Skin of body (tissue), 2 donors: ENCODE measurements at regions not wholly inside any gene's neighbourhood (a gene's known extent, or its start where the extent isn't known, plus 50 kb on each side); places are given as distances from the start of the nearest gene placed in this dataset. TPM values are rescaled to one million over a fixed set of nuclear protein-coding genes. Genes with fewer than 3 reads are reported as not detected.
A peak's percentile ranks its signal among the peaks of the same experiment; 100 is the strongest.
"Not testable (repeated sequence)": the region's sequence is repeated elsewhere in the genome, so short reads cannot be mapped to it uniquely, and the experiment has no call there.

ENCODE experiments used
- DNase-seq: peaks from one replicate; lab custom pipeline; 2025; lab: John Stamatoyannopoulos, UW
- small RNA-seq: library from RNA; depleted of rRNA; stranded (forward); fragments of <200 nt; gene quantifications from one replicate; pipeline ENCODE3, GENCODE V24; 2014; ENCODE audit warnings: low replicate concordance

DNA sequence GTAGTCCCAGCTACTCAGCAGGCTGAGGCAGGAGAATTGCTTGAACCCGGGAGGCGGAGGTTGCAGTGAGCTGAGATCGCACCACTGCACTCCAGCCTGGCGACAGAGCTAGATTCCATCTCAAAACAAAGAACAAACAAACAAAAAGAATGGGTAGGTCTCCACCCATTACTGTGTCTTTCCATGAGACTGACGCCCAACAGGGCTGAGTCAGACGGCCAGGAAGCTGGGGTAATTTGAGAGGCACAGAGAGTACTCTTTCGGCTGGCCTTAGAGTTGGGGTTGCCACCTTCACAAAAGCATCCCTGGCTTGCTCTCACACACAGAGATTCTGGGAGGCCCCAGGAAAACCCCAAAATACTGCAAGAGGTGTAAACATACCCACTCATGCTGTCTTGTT lies 72.0 kb upstream of the DHRSX start:
- DNase-seq = no peak

DNA sequence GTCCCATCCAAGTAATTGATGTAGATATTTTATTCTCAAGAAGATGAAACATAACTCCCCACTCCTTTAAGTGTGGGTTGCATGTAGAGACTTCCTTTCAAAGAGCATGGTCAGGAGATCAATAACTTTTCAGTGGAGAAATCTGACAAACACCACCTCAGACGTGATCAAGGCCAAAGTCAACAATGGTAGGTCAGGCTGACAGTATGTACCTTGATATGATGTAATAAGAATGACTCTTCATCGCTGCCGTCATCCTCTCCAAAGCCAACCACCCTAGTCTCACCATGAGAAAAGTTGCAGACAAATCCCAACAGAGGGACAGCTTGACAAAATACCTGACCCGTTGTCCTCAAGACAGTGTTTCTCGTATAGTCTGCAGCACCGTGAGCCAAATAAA lies 67.3 kb upstream of the DHRSX start:
- no peak for DNase-seq

DNA sequence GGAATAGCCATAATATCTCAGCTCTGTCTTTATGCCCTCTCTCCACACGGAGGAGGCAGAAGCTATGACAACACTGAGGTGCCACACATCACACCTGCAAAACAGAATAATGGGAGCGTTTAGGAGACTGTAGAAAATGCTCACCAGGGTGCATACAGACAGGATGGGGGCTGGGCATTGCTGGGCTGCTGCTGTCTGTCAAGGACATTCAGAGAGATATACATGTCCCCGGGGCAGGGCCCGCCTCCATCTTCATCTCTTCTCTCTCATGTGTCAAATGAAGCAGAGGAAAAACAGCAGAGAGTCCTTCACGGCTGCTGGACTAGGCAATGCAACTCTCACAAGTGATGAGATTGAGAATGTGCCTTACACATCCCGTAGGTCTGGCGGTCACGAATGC lies 65.3 kb upstream of the DHRSX start:
- no peak for DNase-seq

DNA sequence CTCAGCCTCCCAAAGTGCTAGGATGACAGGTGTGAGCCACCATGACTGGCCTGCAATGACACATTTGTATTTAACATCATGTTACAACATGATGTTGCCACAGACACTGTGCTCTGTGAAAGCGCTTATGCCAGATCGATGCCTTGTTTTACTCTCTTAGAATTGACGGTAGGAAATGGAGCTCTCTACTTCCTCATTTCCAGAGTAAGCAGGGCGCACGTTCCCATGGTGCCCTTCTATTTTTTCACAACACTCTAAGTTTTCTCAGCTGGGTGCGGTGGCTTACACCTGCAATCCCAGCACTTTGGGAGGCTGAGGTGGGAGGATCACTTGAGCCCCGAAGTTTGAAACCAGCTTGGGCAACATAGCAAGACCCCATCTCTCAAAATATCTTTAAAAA lies 60.7 kb upstream of the DHRSX start:
- no peak for DNase-seq

DNA sequence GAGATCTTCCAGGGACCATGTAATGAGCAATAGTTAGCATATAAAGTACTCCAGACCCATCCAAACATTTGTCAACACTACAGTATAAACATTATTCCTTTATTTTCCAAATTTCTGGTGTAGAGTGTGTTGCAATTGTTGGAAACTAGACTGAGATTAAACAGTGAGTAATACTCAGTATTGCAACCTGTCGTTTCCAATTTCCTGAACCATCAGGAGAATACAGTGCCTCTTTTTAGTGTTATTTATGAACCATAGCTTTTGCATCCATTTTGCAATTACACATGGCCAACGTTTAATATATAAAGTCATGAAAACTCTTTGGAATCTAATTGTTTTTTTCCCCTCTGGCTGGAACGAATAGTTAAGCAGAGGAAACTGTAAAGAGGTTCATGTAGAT lies 58.3 kb upstream of the DHRSX start:
- peak; percentile 29 for DNase-seq

DNA sequence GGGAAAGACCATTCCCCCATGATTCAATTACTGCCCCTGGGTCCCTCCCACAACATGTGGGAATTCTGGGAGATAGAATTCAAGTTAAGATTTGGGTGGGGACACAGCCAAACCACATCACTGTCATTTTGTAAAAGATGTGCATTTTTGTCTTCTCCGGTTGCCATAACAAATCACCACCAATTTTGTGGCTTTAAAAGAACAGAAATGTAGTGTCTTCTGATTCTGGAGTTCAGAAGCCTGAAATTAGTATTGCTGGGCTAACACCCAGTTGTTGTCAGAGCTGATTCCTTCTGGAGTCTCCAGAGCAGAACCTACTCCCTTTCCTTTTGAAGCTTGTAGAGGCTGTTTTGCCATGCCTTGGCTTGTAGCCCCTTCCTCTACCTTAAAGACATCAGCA lies 54.1 kb upstream of the DHRSX start:
- DNase-seq = no peak

DNA sequence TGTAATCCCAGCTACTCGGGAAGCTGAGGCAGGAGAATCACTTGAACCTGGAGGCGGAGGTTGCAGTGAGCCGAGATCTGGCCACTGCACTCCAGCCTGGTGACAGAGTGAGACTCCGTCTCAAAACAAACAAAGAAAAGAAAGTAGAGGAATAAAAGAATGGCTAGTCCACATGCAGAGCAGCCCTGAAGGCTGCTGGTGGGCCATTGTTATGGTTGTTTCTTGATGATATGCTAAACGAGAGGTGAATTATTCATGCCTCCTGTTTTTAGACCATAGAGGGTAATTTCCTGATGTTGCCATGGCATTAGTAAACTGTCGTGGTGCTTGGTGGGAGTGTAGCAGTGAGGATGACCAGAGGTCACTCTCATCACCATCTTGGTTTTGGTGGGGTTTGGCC lies 53.3 kb upstream of the DHRSX start:
- DNase-seq = not testable (repeated sequence)

DNA sequence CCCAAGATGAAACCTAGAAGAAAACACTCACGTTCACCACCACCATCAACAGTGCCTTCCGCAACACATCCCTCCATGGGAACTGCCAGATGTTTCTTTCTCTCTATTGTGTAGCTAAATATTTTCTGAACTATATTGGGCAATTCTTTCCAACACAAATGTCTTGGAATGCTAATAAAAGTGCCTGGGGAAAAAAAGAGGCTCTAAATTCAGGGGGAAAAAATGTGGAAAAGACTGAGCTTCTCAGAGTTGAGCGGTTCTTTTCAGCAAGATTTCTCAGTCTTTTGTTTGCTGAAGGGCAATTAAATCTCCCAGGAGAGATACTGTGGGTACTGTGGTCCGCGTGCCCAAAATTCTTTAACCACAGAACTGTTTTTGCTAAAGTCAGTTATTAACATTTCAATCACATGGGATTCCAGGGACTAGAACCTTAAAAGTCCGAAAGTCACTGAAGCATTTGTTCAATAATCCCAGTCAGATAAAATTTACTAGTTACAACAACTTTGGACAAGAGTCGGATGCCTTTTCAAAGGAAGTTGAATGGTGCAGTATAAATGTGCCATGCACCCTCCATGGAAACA lies 51.9 kb upstream of the DHRSX start:
- peak; percentile 91 for DNase-seq

DNA sequence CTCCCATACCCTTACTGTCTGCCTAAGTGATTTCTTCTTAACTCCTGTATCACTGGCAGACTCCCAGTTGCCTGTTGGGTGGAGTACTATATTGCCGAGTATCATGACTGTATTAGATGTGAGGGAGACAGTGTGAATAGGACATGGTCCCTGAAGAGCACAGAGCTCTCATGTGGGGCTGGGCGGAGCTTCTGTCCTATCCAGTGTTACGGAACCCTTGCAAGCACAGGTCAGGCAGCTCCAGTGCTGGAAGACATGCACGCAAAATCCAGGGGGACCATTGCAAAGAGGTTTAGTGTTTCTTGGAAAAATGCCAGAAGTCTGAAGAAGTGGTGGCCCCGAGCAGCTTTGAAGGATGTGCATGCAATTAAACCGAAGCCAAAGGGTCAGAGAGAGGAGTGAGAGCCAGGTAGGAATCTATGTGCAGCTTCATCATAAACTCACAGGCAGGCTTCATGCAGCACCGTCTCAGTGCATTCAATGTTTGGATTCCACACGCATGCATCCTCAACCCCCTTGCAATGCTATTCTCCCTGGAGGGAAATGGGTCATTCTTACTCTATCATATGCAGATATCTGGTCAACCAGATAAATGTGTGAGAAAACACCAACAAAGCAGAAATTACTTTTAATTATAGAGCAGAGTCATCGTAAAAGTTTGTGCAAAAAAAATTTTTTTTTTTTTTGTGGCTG lies 49.7 kb upstream of the DHRSX start:
- DNase-seq = no peak

Small RNA genes in the stretch of these regions (small RNA-seq; reads per million reads assigned to genes)
- not detected for gene MIR6089
